Endothelial cell of umbilical vein (primary cell): ENCODE measurements at regions not wholly inside any gene's neighbourhood (a gene's known extent, or its start where the extent isn't known, plus 50 kb on each side); places are given as distances from the start of the nearest gene placed in this dataset.

Experiments
- CTCF ChIP-seq, 2 donors: IDR thresholded peaks; 1 replicate in 1 of 2; 2 replicates in 1 of 2; pipeline ENCODE4 v1.5.1; 2011; ENCODE audit warnings: low read length in 2 of 2, mild to moderate bottlenecking in 2 of 2, moderate library complexity in 2 of 2, control low read depth in 1 of 2, inconsistent platforms in 1 of 2, low read depth in 1 of 2; ENCODE audit not compliant: insufficient read depth in 1 of 2; ENCODE audit errors: extremely low read depth in 1 of 2
- EZH2 ChIP-seq: IDR thresholded peaks from 2 replicates; pipeline ENCODE4 v1.6.1; 2012; ENCODE audit warnings: borderline replicate concordance, low read depth, mild to moderate bottlenecking, moderate library complexity, low read length, inconsistent platforms; ENCODE audit not compliant: severe bottlenecking
- FOS ChIP-seq: IDR thresholded peaks from 2 replicates; pipeline ENCODE4 v1.6.1; 2011; ENCODE audit warnings: mild to moderate bottlenecking, low read length, moderate library complexity, borderline replicate concordance; ENCODE audit not compliant: insufficient read depth
- GATA2 ChIP-seq: IDR thresholded peaks from 2 replicates; pipeline ENCODE4 v1.7.0; 2011; ENCODE audit warnings: low read depth, mild to moderate bottlenecking, moderate library complexity, mixed read lengths, low read length; ENCODE audit not compliant: insufficient read length, insufficient read depth
- JUN ChIP-seq: IDR thresholded peaks from 2 replicates; pipeline ENCODE4 v1.6.1; 2011; ENCODE audit warnings: borderline replicate concordance, low read depth; ENCODE audit not compliant: insufficient read length, insufficient read depth
- MAX ChIP-seq: IDR thresholded peaks from 2 replicates; pipeline ENCODE4 v1.6.1; 2011; ENCODE audit not compliant: insufficient read depth, insufficient read length
- MYC ChIP-seq: IDR thresholded peaks from one replicate; pipeline ENCODE4 v1.6.1; 2011; ENCODE audit warnings: mild to moderate bottlenecking, low read depth, low read length
- POLR2A ChIP-seq: IDR thresholded peaks from 2 replicates; pipeline ENCODE4 v1.6.1; 2012; ENCODE audit warnings: low read depth, mild to moderate bottlenecking, control low read depth, low read length
- POLR2AphosphoS5 ChIP-seq: IDR thresholded peaks from 2 replicates; pipeline ENCODE4 v1.6.1; 2012; ENCODE audit warnings: low read depth, mild to moderate bottlenecking, control low read depth, low read length, moderate library complexity; ENCODE audit not compliant: insufficient read depth

- no peak for TF ChIP-seq EZH2
- TF ChIP-seq CTCF (IDR thresholded peaks at IDR 0.05; ENCODE audit: extremely low read depth in 1 of 2, insufficient read depth in 1 of 2, low read depth in 1 of 2, low read length in 2 of 2) = no peak
- no peak for TF ChIP-seq MYC
- no peak for TF ChIP-seq POLR2A
- no peak for TF ChIP-seq POLR2AphosphoS5
- TF ChIP-seq JUN = no peak
- TF ChIP-seq MAX = no peak
- no peak for TF ChIP-seq FOS
- no peak for TF ChIP-seq GATA2
Observed at GRCh38 chr18:22513721-22514481, 96.2 kb upstream of the CTAGE1 start.
